GM21717 (cell line): ENCODE measurements at regions not wholly inside any gene's neighbourhood (a gene's known extent, or its start where the extent isn't known, plus 50 kb on each side); places are given as distances from the start of the nearest gene placed in this dataset.

Experiments
- ATAC-seq: cut with Tn5 transposase; IDR thresholded peaks from one replicate; pipeline ENCODE4 v1.9.1; 2021; ENCODE audit warnings: mild to moderate bottlenecking, moderate library complexity; ENCODE audit not compliant: unreplicated experiment

GRCh38 chr2:2566396-2567323 lies 235.6 kb upstream of the MYT1L start:
- no peak for ATAC-seq

DNA sequence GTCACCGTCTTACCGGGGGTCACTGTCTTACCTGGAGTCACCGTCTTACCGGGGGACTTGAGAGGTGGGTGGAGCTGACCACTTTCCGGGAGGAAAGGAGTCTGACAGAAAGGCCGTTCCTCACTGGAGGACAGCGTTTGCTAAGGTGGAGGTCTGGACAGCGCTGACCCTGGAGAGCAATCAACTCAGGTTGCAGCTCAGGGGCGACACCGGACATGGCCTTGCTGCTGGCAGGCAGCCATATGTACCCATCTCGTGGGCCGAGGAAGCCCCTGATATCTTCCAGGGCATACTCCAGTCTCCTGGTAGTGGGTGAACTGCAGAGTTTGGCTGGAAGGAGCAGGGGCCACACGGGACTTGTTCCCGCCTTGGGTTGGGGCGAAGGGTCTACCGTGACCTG lies 234.6 kb upstream of the MYT1L start:
- no peak for ATAC-seq

DNA sequence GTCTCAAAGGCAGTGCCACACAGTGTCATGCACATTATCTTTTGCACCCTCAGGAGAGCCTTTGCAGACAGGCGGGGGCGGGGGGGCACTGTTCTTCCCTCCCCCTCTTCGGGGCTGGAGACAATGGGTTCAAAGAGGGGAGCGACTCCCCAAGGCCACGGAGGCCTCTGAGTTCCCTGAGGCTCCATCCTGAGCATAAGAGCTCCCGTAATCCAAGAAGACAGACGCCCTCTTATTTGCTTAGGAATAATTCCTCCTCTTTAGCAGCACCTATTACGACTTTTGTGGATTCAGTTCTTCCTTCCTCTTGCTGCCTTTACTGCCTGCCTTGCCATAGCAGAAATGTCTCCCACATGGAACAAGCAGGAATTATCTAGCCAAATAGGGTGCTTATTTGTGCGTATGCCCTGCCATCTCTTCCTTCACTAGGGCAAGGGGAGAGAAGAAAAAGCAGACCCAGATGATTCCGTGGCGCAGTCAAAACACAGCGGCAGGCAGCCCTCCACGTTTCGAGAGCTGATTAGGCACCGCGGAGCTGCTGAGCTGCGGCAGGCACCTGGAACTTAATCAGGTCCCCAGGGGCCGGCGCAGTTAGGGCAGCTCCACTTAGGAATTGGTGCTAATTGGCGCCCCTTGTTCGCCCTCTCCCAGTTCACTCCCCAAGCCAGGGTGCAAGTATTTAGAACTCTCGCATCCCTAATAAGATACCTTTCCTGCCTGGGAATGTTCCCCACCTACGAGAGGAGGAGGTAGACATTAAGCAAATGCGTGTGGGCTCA lies 233.4 kb upstream of the MYT1L start:
- no peak for ATAC-seq

DNA sequence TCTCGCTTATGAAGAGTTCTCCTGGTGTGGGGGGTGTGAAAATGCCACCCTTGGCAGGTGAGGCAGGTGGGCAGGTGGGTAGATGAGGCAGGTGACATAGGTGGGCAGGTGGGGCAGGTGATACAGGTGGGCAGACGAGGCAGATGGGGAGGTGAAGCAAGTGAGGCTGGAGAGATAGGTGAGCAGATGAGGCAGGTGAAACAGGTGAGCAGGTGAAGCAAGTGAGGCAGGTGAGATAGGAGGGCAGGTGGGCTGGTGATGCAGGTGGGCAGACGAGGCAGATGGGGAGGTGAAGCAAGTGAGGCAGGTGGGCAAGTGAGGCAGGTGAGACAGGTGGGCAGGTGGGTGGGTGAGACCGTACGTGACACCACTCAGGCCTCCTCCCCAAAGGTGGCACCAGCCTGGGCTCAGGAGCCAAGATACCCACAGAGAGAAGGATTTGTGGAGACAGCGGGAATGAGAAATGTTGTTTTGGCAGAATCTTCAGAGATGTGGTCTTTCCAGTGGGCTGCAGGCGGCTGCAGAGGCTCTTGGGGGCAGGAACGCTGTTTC lies 232.3 kb upstream of the MYT1L start:
- no peak for ATAC-seq

DNA sequence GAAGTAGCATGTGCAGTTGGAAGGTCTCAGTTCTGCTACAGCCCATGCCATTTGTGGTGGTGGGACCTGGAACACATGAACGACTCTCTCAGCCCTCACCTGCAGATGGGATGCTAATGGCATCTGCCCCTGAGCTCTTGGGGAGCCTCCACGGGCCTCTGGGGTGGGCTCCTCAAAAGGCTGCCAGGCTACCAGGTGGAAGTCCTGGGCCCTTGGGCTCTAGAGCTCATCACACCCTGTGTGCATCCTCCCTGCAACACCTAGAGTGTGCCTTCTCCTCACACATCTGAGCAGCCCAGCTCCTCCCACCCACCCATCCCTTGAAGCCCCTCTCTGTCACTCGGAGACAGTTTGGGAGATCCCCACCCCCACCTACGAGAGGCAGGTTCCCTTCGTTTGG lies 231.8 kb upstream of the MYT1L start:
- no peak for ATAC-seq

GRCh38 chr2:2561346-2562095 lies 230.4 kb upstream of the MYT1L start:
- no peak for ATAC-seq

DNA sequence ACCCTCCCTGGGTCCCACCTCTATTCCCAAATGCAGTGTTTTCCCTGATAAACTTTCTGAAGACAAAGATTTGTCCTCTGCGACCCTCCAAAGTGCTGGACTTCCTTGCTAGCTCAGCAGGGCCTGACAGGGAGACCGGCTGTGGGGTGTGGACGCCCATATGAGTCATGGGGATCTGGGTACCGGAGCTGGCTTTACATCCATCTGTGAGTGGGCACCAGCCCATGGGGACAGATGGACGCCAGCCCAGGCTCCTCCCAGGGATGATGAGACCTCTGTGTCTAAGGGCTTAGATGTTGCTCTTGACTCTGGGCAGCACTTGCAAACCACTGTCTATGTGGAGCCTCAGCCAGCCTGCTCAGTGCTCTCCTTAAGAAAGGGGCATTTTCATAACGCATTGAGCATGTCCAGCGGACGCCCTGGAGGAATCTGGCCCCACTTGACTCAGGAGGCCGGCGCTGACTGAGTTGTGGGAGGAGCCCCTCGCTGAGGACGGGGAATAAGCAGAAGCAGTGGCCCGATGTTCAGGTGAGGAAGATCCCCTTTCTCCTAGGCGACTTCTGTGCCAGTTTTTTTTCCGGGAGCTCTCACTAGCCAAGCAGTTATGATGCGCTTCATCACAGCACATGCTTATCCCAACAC lies 229.4 kb upstream of the MYT1L start:
- ATAC-seq, result no peak

DNA sequence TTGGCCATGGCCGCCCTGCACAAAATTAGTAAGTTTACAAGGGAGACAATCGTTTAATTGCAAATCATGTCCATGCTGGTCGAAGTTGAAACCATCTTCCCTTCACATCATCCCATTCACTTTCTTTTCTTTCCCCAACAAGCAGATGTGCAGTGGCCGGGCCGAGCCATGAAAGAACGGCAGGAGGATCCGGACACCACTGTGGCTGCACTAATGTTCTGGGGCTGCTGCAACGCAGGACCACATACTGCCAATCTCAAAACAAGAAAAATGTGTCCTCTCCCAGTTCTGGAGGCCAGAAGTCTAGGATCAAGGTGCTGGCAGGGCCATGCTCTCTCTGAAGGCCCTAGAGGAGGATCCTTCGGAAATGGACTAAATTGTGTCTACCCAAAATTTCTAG lies 227.4 kb upstream of the MYT1L start:
- no peak for ATAC-seq

DNA sequence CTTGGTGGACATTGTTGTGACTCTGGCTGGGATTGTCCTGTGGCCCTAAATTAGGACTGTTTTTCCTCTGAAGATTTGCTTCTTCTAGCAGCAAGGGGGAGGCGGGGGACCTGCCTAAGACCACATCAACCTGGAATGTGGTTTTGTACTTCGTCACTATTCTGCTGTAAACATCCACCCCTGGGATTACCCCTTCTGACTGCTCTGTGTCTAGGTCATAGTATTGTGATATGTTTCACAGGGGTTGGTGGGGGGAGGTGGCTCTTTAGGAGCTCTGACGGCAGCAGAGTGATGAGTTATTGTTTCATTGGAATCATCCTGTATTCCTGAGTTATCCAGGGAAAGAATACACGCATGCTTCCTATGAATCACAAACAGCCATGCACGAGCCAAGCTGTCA lies 226.4 kb upstream of the MYT1L start:
- ATAC-seq, result no peak

- no peak for ATAC-seq
Observed at GRCh38 chr2:2550856-2551255, 219.8 kb upstream of the MYT1L start.

- ATAC-seq, result no peak
Observed at GRCh38 chr2:2547911-2548310, 216.8 kb upstream of the MYT1L start.

DNA sequence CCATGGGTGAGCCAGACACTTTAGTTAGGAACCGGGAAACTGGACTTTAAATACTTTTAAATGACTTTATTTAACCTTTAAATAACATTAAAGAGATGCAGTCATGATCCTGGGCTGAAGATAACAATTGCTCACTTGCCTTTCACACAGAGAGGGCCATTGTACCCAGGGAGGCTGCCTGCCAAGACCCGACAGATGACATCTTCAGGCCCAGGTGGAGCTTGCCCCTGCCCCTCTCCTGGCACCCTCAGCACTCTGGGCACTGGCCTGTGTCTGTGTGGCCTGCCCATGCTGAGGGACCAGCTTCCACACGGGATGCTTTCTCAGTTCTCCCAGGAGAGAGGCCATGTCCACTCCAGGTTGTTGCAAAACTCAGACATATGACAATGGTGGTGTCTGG lies 216.4 kb upstream of the MYT1L start:
- ATAC-seq, result no peak

- no peak for ATAC-seq
Observed at GRCh38 chr2:2546046-2546445, 215.0 kb upstream of the MYT1L start.

DNA sequence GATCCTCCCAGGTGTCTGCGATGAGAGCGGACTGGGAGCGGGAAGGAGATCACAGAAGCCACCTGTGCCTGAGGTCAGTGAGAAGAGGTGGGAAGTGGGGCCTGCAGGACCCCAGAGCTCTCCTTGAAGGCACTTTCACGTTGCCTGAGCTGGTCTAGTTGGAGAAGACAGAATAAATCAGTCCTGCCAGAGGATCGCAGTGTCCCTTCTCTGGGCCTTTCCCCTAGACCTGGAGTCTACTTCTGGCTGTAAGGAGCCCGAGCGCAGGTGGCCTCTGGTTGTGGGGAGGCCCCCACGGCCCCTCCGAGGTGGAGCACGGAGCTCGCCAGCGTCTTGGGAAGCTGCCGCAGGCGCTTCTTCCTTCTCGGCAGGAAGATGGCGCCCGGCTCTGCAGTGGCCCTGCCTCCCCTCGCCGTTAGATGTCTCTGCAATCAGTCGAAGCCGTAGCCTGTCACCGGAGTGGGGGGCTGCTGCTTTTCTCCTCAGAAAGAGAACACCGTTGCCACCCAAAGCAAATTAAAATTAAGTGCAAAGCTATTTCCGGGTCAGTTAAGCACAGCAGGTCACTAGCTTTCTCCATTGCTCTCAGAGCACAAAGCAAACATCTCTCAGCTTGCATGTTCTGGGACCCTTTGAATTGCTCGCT lies 212.0 kb upstream of the MYT1L start:
- no peak for ATAC-seq

DNA sequence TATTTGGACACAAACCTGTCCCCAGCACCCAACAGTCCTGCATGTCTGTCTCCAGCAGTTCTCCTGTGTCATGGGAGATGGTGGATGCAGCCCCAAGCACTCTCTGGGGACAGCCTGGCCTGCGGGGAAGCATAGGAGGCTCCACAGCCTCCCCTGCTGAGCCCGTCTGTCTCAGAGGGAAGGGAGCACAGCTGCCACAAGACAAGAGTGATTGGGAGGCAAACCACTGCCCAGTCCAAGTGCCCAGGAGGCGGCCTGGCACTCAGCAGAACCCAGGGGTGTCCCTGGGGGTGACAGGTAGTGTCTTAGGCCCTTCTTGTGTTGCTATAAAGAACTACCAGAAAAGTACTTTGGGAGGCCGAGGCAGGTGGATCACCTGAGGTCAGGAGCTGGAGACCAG lies 211.2 kb upstream of the MYT1L start:
- no peak for ATAC-seq

- no peak for ATAC-seq
Observed at GRCh38 chr2:2540406-2540805, 209.3 kb upstream of the MYT1L start.

DNA sequence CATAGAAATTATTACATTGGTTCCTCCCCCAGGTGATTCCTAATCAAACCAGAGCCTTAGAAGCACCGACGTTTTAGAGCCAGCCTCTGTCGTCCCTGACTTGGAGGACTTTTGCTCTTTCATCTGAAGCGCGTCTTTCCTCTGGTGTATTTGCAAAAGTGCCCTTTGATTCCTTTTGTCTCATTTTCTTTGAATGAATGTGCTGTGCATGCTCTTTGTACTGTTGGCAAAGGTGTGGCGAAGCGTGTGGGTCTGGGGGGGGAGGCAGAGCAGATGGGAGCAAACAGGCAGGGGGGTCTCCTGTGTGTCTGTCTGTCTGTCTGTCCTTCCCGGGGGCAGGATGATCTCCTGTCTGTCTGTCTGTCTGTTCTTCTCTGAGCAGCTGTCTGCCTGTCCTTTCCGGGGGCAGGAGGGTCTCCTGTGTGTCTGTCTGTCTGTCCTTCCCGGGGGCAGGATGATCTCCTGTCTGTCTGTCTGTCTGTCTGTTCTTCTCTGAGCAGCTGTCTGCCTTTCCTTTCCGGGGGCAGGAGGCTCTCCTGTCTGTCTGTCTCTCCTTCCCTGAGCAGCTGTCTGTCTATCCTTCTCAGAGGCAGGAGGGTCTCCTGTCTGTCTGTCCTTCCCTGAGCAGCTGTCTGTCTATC lies 205.5 kb upstream of the MYT1L start:
- no peak for ATAC-seq

GRCh38 chr2:2530334-2530733 lies 199.3 kb upstream of the MYT1L start:
- ATAC-seq, result no peak

- no peak for ATAC-seq
Observed at GRCh38 chr2:2528846-2529245, 197.8 kb upstream of the MYT1L start.

GRCh38 chr2:2527148-2527547 lies 196.1 kb upstream of the MYT1L start:
- ATAC-seq, result no peak
